ENCODE measurements at regions not wholly inside any gene's neighbourhood (a gene's known extent, or its start where the extent isn't known, plus 50 kb on each side); places are given as distances from the start of the nearest gene placed in this dataset.

DNA sequence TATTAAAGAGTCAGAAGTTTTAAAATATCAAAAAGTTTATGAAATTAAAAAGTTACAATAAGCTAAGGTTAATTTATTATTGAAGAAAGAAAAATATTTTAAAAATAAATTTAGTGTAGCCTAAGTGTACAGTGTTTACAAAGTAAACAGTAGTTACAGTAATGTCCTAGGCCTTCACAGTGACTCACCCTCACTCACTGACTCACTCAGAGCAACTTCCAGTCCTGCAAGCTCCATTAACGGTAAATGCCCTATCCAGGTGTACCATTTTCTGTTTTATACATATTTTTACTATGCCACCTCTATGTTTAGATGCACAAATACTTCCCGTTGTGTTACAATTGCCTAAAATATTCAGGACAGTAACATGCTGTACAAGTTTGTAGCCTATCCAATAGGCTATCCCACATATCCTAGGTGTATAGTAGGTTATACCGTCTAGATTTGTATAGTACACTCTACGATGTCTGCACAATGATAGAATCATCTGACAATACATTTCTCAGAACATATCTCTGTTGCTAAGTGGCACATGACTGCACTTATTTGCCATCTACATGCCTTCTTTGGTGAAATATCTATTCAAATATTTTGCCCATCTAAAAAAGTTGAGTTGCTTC lies 67.2 kb upstream of the WSB1 start:
- Histone ChIP-seq H3K27me3 (ENCODE audit: insufficient read depth, low read depth, low read length) (no peaks in the 10 kb centered on the region), H4K20me1 (ENCODE audit: insufficient read depth) (no peaks in the 10 kb centered on the region), H3K4me2 (ENCODE audit: low read length) (no peak overlapping the region), H3K9ac (ENCODE audit: low read length) (no peak overlapping the region), H2AFZ (ENCODE audit: low read depth, low read length) (no peak overlapping the region), H3K27ac (ENCODE audit: low read length) (no peak overlapping the region), H3K9me2 (ENCODE audit: insufficient read depth, low read length) (no peaks in the 10 kb centered on the region), H3F3A (ENCODE audit: insufficient read depth, low read length, poor library complexity, severe bottlenecking) (no peaks in the 10 kb centered on the region), H3K4me3 (ENCODE audit: low read length) (no peak overlapping the region), H3K9me3 (ENCODE audit: low read length) (no peaks in the 10 kb centered on the region), H3K36me3 (ENCODE audit: insufficient read depth, low read length) (no peaks in the 10 kb centered on the region), H3K79me2 (replicated peaks; ENCODE audit: insufficient read depth, low read length) (no peaks in the 10 kb centered on the region)
- no peak for TF ChIP-seq RAD21 (conservative IDR thresholded peaks at IDR 0.05)
- TF ChIP-seq EP300 (conservative IDR thresholded peaks at IDR 0.05; ENCODE audit: poor library complexity, severe bottlenecking): no peak
- no peak for TF ChIP-seq SMC3 (conservative IDR thresholded peaks at IDR 0.05; ENCODE audit: poor library complexity)
- TF ChIP-seq EZH2 (IDR thresholded peaks at IDR 0.05; ENCODE audit: borderline replicate concordance, insufficient read depth, low read length, poor library complexity, severe bottlenecking): no peak
- no peak for TF ChIP-seq POLR2AphosphoS5 (IDR thresholded peaks at IDR 0.05)
- TF ChIP-seq, protein P1, sequence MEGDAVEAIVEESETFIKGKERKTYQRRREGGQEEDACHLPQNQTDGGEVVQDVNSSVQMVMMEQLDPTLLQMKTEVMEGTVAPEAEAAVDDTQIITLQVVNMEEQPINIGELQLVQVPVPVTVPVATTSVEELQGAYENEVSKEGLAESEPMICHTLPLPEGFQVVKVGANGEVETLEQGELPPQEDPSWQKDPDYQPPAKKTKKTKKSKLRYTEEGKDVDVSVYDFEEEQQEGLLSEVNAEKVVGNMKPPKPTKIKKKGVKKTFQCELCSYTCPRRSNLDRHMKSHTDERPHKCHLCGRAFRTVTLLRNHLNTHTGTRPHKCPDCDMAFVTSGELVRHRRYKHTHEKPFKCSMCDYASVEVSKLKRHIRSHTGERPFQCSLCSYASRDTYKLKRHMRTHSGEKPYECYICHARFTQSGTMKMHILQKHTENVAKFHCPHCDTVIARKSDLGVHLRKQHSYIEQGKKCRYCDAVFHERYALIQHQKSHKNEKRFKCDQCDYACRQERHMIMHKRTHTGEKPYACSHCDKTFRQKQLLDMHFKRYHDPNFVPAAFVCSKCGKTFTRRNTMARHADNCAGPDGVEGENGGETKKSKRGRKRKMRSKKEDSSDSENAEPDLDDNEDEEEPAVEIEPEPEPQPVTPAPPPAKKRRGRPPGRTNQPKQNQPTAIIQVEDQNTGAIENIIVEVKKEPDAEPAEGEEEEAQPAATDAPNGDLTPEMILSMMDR (IDR thresholded peaks at IDR 0.05; ENCODE audit: poor library complexity, severe bottlenecking): no peak
- TF ChIP-seq, protein P2, sequence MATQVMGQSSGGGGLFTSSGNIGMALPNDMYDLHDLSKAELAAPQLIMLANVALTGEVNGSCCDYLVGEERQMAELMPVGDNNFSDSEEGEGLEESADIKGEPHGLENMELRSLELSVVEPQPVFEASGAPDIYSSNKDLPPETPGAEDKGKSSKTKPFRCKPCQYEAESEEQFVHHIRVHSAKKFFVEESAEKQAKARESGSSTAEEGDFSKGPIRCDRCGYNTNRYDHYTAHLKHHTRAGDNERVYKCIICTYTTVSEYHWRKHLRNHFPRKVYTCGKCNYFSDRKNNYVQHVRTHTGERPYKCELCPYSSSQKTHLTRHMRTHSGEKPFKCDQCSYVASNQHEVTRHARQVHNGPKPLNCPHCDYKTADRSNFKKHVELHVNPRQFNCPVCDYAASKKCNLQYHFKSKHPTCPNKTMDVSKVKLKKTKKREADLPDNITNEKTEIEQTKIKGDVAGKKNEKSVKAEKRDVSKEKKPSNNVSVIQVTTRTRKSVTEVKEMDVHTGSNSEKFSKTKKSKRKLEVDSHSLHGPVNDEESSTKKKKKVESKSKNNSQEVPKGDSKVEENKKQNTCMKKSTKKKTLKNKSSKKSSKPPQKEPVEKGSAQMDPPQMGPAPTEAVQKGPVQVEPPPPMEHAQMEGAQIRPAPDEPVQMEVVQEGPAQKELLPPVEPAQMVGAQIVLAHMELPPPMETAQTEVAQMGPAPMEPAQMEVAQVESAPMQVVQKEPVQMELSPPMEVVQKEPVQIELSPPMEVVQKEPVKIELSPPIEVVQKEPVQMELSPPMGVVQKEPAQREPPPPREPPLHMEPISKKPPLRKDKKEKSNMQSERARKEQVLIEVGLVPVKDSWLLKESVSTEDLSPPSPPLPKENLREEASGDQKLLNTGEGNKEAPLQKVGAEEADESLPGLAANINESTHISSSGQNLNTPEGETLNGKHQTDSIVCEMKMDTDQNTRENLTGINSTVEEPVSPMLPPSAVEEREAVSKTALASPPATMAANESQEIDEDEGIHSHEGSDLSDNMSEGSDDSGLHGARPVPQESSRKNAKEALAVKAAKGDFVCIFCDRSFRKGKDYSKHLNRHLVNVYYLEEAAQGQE (IDR thresholded peaks at IDR 0.05; ENCODE audit: borderline replicate concordance): no peak
- no peak for TF ChIP-seq MXI1 (conservative IDR thresholded peaks at IDR 0.05; ENCODE audit: poor library complexity, severe bottlenecking)
- TF ChIP-seq TAF1 (IDR thresholded peaks at IDR 0.05; ENCODE audit: low read depth): no peak

DNA sequence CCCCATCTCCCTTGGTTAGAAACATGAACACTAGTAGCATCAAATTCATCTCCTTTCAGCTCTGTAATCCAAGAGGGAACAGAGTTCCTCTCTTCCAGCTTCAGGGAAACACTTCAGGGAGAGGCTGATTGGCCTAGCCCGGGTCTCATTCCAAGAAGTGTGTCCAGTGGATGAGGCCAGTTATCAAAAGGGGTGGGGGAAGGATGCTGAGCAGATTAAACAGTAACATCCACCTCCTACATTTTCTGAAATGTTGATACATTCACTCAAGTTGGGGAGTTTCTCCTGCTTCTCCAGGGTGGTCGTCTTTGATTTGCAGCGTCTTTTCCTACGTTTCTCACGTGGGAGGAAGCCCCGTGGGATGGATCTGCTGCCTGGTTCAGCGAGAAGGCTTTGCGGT lies 62.9 kb upstream of the WSB1 start:
- no peaks in the 10 kb centered on the region for H3K36me3 ChIP-seq (ENCODE audit: insufficient read depth, low read length)
- H3K9me3 ChIP-seq (ENCODE audit: low read length): no peaks in the 10 kb centered on the region
- no peak overlapping the region for H2AFZ ChIP-seq (ENCODE audit: low read depth, low read length)
- H3K27me3 ChIP-seq (ENCODE audit: insufficient read depth, low read depth, low read length): no peaks in the 10 kb centered on the region
- H3K4me3 ChIP-seq (ENCODE audit: low read length): no peak overlapping the region
- H3K79me2 ChIP-seq (replicated peaks; ENCODE audit: insufficient read depth, low read length): no peaks in the 10 kb centered on the region
- no peak overlapping the region for H3K9ac ChIP-seq (ENCODE audit: low read length)
- H3K4me2 ChIP-seq (ENCODE audit: low read length): no peak overlapping the region
- no peak for TF ChIP-seq RAD21 (conservative IDR thresholded peaks at IDR 0.05)
- TF ChIP-seq TAF1 (IDR thresholded peaks at IDR 0.05; ENCODE audit: low read depth): no peak
- TF ChIP-seq EP300 (conservative IDR thresholded peaks at IDR 0.05; ENCODE audit: poor library complexity, severe bottlenecking): no peak
- no peak for TF ChIP-seq SMC3 (conservative IDR thresholded peaks at IDR 0.05; ENCODE audit: poor library complexity)
- TF ChIP-seq, protein P1 (IDR thresholded peaks at IDR 0.05; ENCODE audit: poor library complexity, severe bottlenecking): no peak
- TF ChIP-seq POLR2AphosphoS5 (IDR thresholded peaks at IDR 0.05): no peak
- no peak for TF ChIP-seq EZH2 (IDR thresholded peaks at IDR 0.05; ENCODE audit: borderline replicate concordance, insufficient read depth, low read length, poor library complexity, severe bottlenecking)
- no peak for TF ChIP-seq MXI1 (conservative IDR thresholded peaks at IDR 0.05; ENCODE audit: poor library complexity, severe bottlenecking)
- TF ChIP-seq, protein P2 (IDR thresholded peaks at IDR 0.05; ENCODE audit: borderline replicate concordance): no peak
- no peaks in the 10 kb centered on the region for H3K9me2 ChIP-seq (ENCODE audit: insufficient read depth, low read length)
- no peaks in the 10 kb centered on the region for H3F3A ChIP-seq (ENCODE audit: insufficient read depth, low read length, poor library complexity, severe bottlenecking)
- H4K20me1 ChIP-seq (ENCODE audit: insufficient read depth): no peaks in the 10 kb centered on the region
- H3K27ac ChIP-seq (ENCODE audit: low read length): no peak overlapping the region

Data from neural cell (in vitro differentiated cells).